OCI-LY1 (cell line): ENCODE measurements at regions not wholly inside any gene's neighbourhood (a gene's known extent, or its start where the extent isn't known, plus 50 kb on each side); places are given as distances from the start of the nearest gene placed in this dataset.

ENCODE experiments used
- EZH2 ChIP-seq: fragments of 200-600 bp; sonication (generic), shearing (Covaris generic); IDR thresholded peaks from 2 replicates; pipeline ENCODE4 v1.8.0; 2017; ENCODE audit warnings: borderline replicate concordance, mixed run types, mild to moderate bottlenecking, antibody characterized with exemption, low read length, moderate library complexity, mixed read lengths
- TF ChIP-seq, protein P1 (sequence below): fragments of 200-600 bp; sonication (generic), shearing (Covaris generic); IDR thresholded peaks from 2 replicates; pipeline ENCODE4 v1.5.1; 2017; ENCODE audit warnings: mild to moderate bottlenecking, antibody characterized with exemption, low read length, moderate library complexity, mixed read lengths

GRCh38 chrX:66815227-66815626 lies 176.3 kb upstream of the EDA2R start:
- TF ChIP-seq, protein P1, sequence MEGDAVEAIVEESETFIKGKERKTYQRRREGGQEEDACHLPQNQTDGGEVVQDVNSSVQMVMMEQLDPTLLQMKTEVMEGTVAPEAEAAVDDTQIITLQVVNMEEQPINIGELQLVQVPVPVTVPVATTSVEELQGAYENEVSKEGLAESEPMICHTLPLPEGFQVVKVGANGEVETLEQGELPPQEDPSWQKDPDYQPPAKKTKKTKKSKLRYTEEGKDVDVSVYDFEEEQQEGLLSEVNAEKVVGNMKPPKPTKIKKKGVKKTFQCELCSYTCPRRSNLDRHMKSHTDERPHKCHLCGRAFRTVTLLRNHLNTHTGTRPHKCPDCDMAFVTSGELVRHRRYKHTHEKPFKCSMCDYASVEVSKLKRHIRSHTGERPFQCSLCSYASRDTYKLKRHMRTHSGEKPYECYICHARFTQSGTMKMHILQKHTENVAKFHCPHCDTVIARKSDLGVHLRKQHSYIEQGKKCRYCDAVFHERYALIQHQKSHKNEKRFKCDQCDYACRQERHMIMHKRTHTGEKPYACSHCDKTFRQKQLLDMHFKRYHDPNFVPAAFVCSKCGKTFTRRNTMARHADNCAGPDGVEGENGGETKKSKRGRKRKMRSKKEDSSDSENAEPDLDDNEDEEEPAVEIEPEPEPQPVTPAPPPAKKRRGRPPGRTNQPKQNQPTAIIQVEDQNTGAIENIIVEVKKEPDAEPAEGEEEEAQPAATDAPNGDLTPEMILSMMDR: no peak
- no peak for TF ChIP-seq EZH2
